B cell (primary cell): ENCODE measurements at regions not wholly inside any gene's neighbourhood (a gene's known extent, or its start where the extent isn't known, plus 50 kb on each side); places are given as distances from the start of the nearest gene placed in this dataset.

Source experiments
- ATAC-seq: fragments of 200-7000 bp; cut with Tn5 transposase; one replicate; pipeline ENCODE4 v1.10.0; 2021; ENCODE audit warnings: low read depth, mild to moderate bottlenecking, moderate number of reproducible peaks, moderate library complexity
- CTCF ChIA-PET: fragments of 350-600 bp; sonication (Branson Sonifier 250); formaldehyde crosslinking; loops from one replicate; lab custom pipeline; 2021; ENCODE audit warnings: antibody characterized with exemption, inconsistent platforms; lab: Charles Lee
- POLR2A ChIA-PET: fragments of 350-600 bp; sonication (Branson Sonifier 250); formaldehyde crosslinking; loops from one replicate; lab custom pipeline; 2021; ENCODE audit warnings: antibody characterized with exemption; lab: Charles Lee
- DNase-seq: peaks from one replicate; pipeline ENCODE4 v3.0.0; 2013
- H2AFZ ChIP-seq: 2 replicates; pipeline ENCODE4 v1.6.1; 2012; ENCODE audit warnings: mild to moderate bottlenecking, low read depth, low read length; ENCODE audit not compliant: insufficient read depth, poor library complexity, severe bottlenecking
- H3K27ac ChIP-seq, 2 donors: 1 replicate in 1 of 2; 2 replicates in 1 of 2; pipeline ENCODE4 v1.5.1; 2012 to 2013; ENCODE audit warnings: low read length in 2 of 2, mild to moderate bottlenecking in 2 of 2, moderate library complexity in 1 of 2
- H3K27me3 ChIP-seq, 4 experiments: fragments of 200-600 bp in 1 of 4; sonication (generic) in 1 of 4; replicated peaks in 1 of 4; 1 replicate in 2 of 4; 2 replicates in 2 of 4; pipeline versions ENCODE4 v1.6.1 to v1.7.0; 2013 to 2016; ENCODE audit warnings: low read length in 3 of 4, mild to moderate bottlenecking in 2 of 4, mixed read lengths in 1 of 4, moderate library complexity in 1 of 4; ENCODE audit not compliant: insufficient read depth in 4 of 4, control insufficient read depth in 3 of 4; ENCODE audit errors: control extremely low read depth in 1 of 4
- H3K36me3 ChIP-seq, 2 experiments: replicated peaks in 1 of 2; 1 replicate in 1 of 2; 2 replicates in 1 of 2; pipeline versions ENCODE4 v1.6.1 to v1.7.1; 2013; ENCODE audit warnings: low read length in 1 of 2; ENCODE audit not compliant: insufficient read depth in 2 of 2, control insufficient read depth in 1 of 2; ENCODE audit errors: control extremely low read depth in 1 of 2, extremely low read depth in 1 of 2
- H3K4me1 ChIP-seq, 2 donors: fragments of 200-600 bp in 1 of 2; sonication (generic) in 1 of 2; 1 replicate in 1 of 2; 2 replicates in 1 of 2; pipeline versions ENCODE4 v1.5.1 to v1.6.1; 2013 to 2017; ENCODE audit warnings: low read length in 2 of 2; ENCODE audit not compliant: control insufficient read depth in 2 of 2, insufficient read depth in 2 of 2
- H3K4me2 ChIP-seq: replicated peaks from 2 replicates; pipeline ENCODE3; 2012; ENCODE audit warnings: mild to moderate bottlenecking, low read depth, low read length; ENCODE audit not compliant: poor library complexity, severe bottlenecking
- H3K4me3 ChIP-seq, 5 experiments: fragments of 200-600 bp in 1 of 5; sonication (generic) in 1 of 5; 1 replicate in 3 of 5; 2 replicates in 2 of 5; pipeline versions ENCODE4 v1.5.1 to v1.7.0; 2011 to 2016; ENCODE audit warnings: low read length in 4 of 5, mild to moderate bottlenecking in 4 of 5, low read depth in 2 of 5, control low read depth in 1 of 5, moderate library complexity in 1 of 5; ENCODE audit not compliant: insufficient read depth in 1 of 5; ENCODE audit errors: control extremely low read depth in 1 of 5, extremely low read depth in 1 of 5
- H3K79me2 ChIP-seq: fragments of 200-600 bp; sonication (generic); one replicate; pipeline ENCODE4 v1.6.0; 2016; ENCODE audit warnings: low read length; ENCODE audit not compliant: control insufficient read depth, insufficient read depth
- H3K9ac ChIP-seq: fragments of 200-600 bp; sonication (generic); 2 replicates; pipeline ENCODE4 v1.6.1; 2017; ENCODE audit warnings: mild to moderate bottlenecking, low read length, moderate library complexity
- H3K9me3 ChIP-seq, 3 donors: one replicate each; pipeline versions ENCODE4 v1.6.1 to v1.7.1; 2013; ENCODE audit warnings: low read length in 2 of 3; ENCODE audit not compliant: control insufficient read depth in 2 of 3, insufficient read depth in 1 of 3; ENCODE audit errors: control extremely low read depth in 1 of 3
- H4K20me1 ChIP-seq: 2 replicates; pipeline ENCODE4 v1.6.0; 2012; ENCODE audit warnings: mild to moderate bottlenecking, low read length; ENCODE audit not compliant: insufficient read depth, control insufficient read depth, poor library complexity, severe bottlenecking
- H3K27ac Mint-ChIP-seq: one replicate; pipeline ENCODE4 v1.8.0; 2021; ENCODE audit warnings: mixed read lengths
- H3K27me3 Mint-ChIP-seq: one replicate; pipeline ENCODE4 v1.8.0; 2021; ENCODE audit warnings: mixed read lengths
- H3K4me1 Mint-ChIP-seq: one replicate; pipeline ENCODE4 v1.8.0; 2021; ENCODE audit warnings: mixed read lengths
- H3K4me3 Mint-ChIP-seq: one replicate; pipeline ENCODE4 v1.8.0; 2021; ENCODE audit warnings: mixed read lengths
- H3K9me3 Mint-ChIP-seq: one replicate; pipeline ENCODE4 v1.8.0; 2022; ENCODE audit warnings: mixed read lengths; ENCODE audit not compliant: insufficient read depth
- EZH2 ChIP-seq: IDR thresholded peaks from 2 replicates; pipeline ENCODE4 v1.6.1; 2012; ENCODE audit warnings: borderline replicate concordance, low read depth, mild to moderate bottlenecking, moderate library complexity, low read length; ENCODE audit not compliant: insufficient read depth, poor library complexity, severe bottlenecking
- WGBS: methylation state at CpG from one replicate; pipeline ENCODE4 v1.1.5; 2013; ENCODE audit warnings: missing lambda C conversion rate; ENCODE audit not compliant: insufficient coverage; 5-methylcytosine and 5-hydroxymethylcytosine counted together
- intact Hi-C: fragments of 100-400 bp; cut with micrococcal nuclease; formaldehyde crosslinking; loops from one replicate; pipeline ENCODE4 v1.10.0; 2022
- TF ChIP-seq, protein P1 (sequence below): fragments of 200-600 bp; IDR thresholded peaks from one replicate; pipeline ENCODE4 v1.8.0; 2022; ENCODE audit warnings: antibody characterized with exemption, mild to moderate bottlenecking

DNA sequence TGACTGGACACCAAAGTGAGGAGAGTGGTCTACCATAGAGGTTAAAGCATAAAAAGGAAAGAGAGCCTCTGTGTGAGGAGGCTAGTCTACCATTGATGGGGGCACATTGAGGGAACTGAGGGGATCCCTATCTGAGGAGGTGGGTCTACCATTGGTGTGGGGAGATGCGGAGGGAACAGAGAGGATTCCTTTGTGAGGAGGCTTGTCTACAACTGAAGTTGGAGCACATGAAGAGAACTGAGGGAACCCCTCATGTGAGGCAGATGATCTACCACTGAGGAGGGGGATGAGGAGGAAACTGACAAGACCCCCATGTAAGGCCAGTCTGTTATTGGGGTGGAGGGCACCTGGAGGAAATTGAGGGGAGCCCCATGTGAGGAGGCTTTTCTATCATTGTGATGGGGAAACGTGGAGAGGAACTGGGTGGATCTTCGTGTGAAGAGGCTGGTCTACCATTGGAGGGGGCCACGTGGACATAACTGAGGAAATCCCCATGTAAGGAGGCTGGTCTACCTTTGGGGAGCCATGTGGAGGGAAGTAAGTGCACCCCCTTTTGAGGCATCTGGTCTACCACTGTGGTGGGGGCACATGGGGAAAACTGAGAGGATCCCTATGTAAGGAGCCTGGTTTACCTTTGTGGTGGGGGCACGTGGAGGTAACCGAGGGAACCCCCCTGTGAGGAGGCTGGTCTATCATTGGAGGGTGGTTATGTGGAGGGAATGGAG, 160.1 kb downstream of the FBLN2 start:
- no peak for ATAC-seq
- intact Hi-C loops, result no loop called here
- H3K4me1 ChIP-seq, result no peaks in the 10 kb centered on the region
- H3K4me3 ChIP-seq, result no peak overlapping the region
- Mint-ChIP-seq H3K27me3 (peaks cover 38% of the 10 kb centered on the region), H3K4me3 (no peak overlapping the region), H3K4me1 (no peaks in the 10 kb centered on the region), H3K27ac (no peak overlapping the region), H3K9me3 (peaks cover 24% of the 10 kb centered on the region)
- CTCF ChIA-PET, result no interaction called here
- WGBS, result 76% methylated on average over 6 of the region's 6 CpGs
- peaks cover 0 to 45% (median 5%) of the 10 kb centered on the region in 3 donors for H3K9me3 ChIP-seq
- no peak overlapping the region for H3K27ac ChIP-seq
- H3K9ac ChIP-seq, result no peak overlapping the region
- no peak overlapping the region for H3K4me2 ChIP-seq
- H3K27me3 ChIP-seq, result peaks cover 0 to 17% (median 0%) of the 10 kb centered on the region in 4 experiments
- H2AFZ ChIP-seq, result no peak overlapping the region
- DNase-seq, result no peak
- no peaks in the 10 kb centered on the region for H3K79me2 ChIP-seq
- H4K20me1 ChIP-seq, result no peaks in the 10 kb centered on the region
- no peaks in the 10 kb centered on the region for H3K36me3 ChIP-seq
- TF ChIP-seq, protein P1, sequence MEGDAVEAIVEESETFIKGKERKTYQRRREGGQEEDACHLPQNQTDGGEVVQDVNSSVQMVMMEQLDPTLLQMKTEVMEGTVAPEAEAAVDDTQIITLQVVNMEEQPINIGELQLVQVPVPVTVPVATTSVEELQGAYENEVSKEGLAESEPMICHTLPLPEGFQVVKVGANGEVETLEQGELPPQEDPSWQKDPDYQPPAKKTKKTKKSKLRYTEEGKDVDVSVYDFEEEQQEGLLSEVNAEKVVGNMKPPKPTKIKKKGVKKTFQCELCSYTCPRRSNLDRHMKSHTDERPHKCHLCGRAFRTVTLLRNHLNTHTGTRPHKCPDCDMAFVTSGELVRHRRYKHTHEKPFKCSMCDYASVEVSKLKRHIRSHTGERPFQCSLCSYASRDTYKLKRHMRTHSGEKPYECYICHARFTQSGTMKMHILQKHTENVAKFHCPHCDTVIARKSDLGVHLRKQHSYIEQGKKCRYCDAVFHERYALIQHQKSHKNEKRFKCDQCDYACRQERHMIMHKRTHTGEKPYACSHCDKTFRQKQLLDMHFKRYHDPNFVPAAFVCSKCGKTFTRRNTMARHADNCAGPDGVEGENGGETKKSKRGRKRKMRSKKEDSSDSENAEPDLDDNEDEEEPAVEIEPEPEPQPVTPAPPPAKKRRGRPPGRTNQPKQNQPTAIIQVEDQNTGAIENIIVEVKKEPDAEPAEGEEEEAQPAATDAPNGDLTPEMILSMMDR, result no peak
- POLR2A ChIA-PET, result no interaction called here

DNA sequence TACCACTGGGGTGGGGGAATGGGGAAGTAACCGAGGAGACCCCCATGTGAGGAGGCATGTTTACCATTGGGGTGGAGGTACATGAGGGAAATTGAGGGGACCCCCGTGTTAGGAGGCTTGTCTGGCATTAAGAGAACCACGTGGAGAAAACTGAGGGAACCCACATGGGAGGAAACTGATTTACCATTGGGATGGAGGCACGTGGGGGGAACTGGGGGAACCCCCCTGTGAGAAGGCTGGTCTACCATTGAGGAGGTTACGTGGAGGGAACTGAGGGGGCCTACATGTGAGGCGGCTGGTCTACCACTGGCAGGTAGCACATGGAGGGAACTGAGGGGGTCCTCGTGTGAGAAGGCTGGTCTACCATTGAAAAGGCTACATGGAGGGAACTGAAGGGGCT, 159.4 kb downstream of the FBLN2 start:
- H3K4me3 ChIP-seq, result no peak overlapping the region
- no peak overlapping the region for H2AFZ ChIP-seq
- no peaks in the 10 kb centered on the region for H3K79me2 ChIP-seq
- H3K4me1 Mint-ChIP-seq, result no peaks in the 10 kb centered on the region
- no peaks in the 10 kb centered on the region for H3K4me1 ChIP-seq
- no peak for TF ChIP-seq EZH2
- TF ChIP-seq, protein P1, result no peak
- H3K9ac ChIP-seq, result no peak overlapping the region
- H3K27ac Mint-ChIP-seq, result no peak overlapping the region
- H3K4me2 ChIP-seq, result no peak overlapping the region
- CTCF ChIA-PET, result no interaction called here
- ATAC-seq (no peak), DNase-seq (no peak)
- POLR2A ChIA-PET, result no interaction called here
- H3K27me3 Mint-ChIP-seq, result peaks cover 42% of the 10 kb centered on the region
- intact Hi-C loops, result no loop called here
- H3K9me3 ChIP-seq, result peaks cover 0 to 40% (median 5%) of the 10 kb centered on the region in 3 donors
- no peaks in the 10 kb centered on the region for H4K20me1 ChIP-seq
- peaks cover 0 to 17% (median 0%) of the 10 kb centered on the region in 4 experiments for H3K27me3 ChIP-seq
- no peaks in the 10 kb centered on the region for H3K36me3 ChIP-seq
- peaks cover 21% of the 10 kb centered on the region for H3K9me3 Mint-ChIP-seq
- no peak overlapping the region for H3K27ac ChIP-seq
- H3K4me3 Mint-ChIP-seq, result no peak overlapping the region
- 78% methylated on average over 7 of the region's 7 CpGs for WGBS
